A549 (cell line): ENCODE measurements at regions not wholly inside any gene's neighbourhood (a gene's known extent, or its start where the extent isn't known, plus 50 kb on each side); places are given as distances from the start of the nearest gene placed in this dataset.
A peak's percentile ranks its signal among the peaks of the same experiment; 100 is the strongest.

ENCODE experiments used
- ATAC-seq, 2 experiments: fragments of 200-7000 bp in 1 of 2; fragments of >200 bp in 1 of 2; cut with Nextera tagmentation in 1 of 2; cut with Tn5 transposase in 1 of 2; 3 replicates each; pipeline versions ENCODE4 v1.8.0 to v1.9.1; 2018 to 2020; ENCODE audit warnings: mild to moderate bottlenecking in 1 of 2, moderate library complexity in 1 of 2
- CTCF ChIA-PET: fragments of 300-600 bp; sonication (Branson Sonifier 250); formaldehyde crosslinking; extraction: SDS; loops from one replicate; lab custom pipeline; 2021; ENCODE audit warnings: antibody characterized with exemption, inconsistent platforms; lab: Yijun Ruan, JAX
- POLR2A ChIA-PET: fragments of 350-600 bp; formaldehyde crosslinking; extraction: SDS; loops from one replicate; lab custom pipeline; 2021; ENCODE audit warnings: antibody characterized with exemption, inconsistent platforms; lab: Yijun Ruan, JAX
- DNase-seq, 2 experiments: peaks; one replicate each; pipeline versions ENCODE4 v3.0.0 to v3.0.0-alpha.2; 2011 to 2016; ENCODE audit warnings: low read depth in 1 of 2, low spot score in 1 of 2
- FAIRE-seq: peaks from 2 replicates; lab custom pipeline; 2011; peaks lifted over from hg19 to GRCh38; lab: Jason Lieb, UNC
- H3K27ac ChIP-seq, 2 experiments: fragments of >200 bp; sonication (Bioruptor Twin); formaldehyde crosslinking; 3 replicates each; pipeline ENCODE4 v1.5.1; 2016 to 2017
- H3K4me1 ChIP-seq: fragments of >200 bp; sonication (Bioruptor Twin); formaldehyde crosslinking; 3 replicates; pipeline ENCODE4 v1.6.1; 2016
- H3K4me2 ChIP-seq: fragments of >200 bp; sonication (Bioruptor Twin); formaldehyde crosslinking; 3 replicates; pipeline ENCODE4 v1.6.1; 2016
- H3K4me3 ChIP-seq: fragments of >200 bp; sonication (Bioruptor Twin); formaldehyde crosslinking; 3 replicates; pipeline ENCODE4 v1.5.1; 2016
- H3K9me3 ChIP-seq: fragments of >200 bp; sonication (Bioruptor Twin); formaldehyde crosslinking; 3 replicates; pipeline ENCODE4 v1.6.1; 2016
- BCL3 ChIP-seq: fragments of >200 bp; sonication (Bioruptor Twin); formaldehyde crosslinking; IDR thresholded peaks from 3 replicates; pipeline ENCODE4 v1.6.1; 2016
- BHLHE40 ChIP-seq: IDR thresholded peaks from 2 replicates; pipeline ENCODE4 v1.6.1; 2012; ENCODE audit warnings: low read depth, low read length, inconsistent platforms
- CBX2 ChIP-seq: fragments of 200-600 bp; sonication (generic); IDR thresholded peaks from 2 replicates; pipeline ENCODE4 v1.6.1; 2016; ENCODE audit warnings: low read depth, mild to moderate bottlenecking, borderline replicate concordance
- CBX8 ChIP-seq: fragments of 200-600 bp; sonication (generic); IDR thresholded peaks from 2 replicates; pipeline ENCODE4 v1.6.1; 2016
- CEBPB ChIP-seq, 2 experiments: fragments of >200 bp in 1 of 2; sonication (Bioruptor Twin) in 1 of 2; formaldehyde crosslinking in 1 of 2; IDR thresholded peaks; 2 replicates each; pipeline ENCODE4 v1.6.1; 2012 to 2016
- CHD4 ChIP-seq: fragments of 200-600 bp; sonication (generic); IDR thresholded peaks from 2 replicates; pipeline ENCODE4 v1.6.1; 2016; ENCODE audit warnings: antibody characterized with exemption, mild to moderate bottlenecking, borderline replicate concordance
- CTCF ChIP-seq: fragments of >200 bp; sonication (Bioruptor Twin); formaldehyde crosslinking; IDR thresholded peaks from 3 replicates; pipeline ENCODE4 v1.5.1; 2016
- E2F6 ChIP-seq: IDR thresholded peaks from 2 replicates; pipeline ENCODE4 v1.6.1; 2012; ENCODE audit warnings: low read depth, borderline replicate concordance
- EHMT2 ChIP-seq: fragments of 200-600 bp; sonication (generic); IDR thresholded peaks from 2 replicates; pipeline ENCODE4 v1.6.1; 2016; ENCODE audit warnings: antibody characterized with exemption, low read depth, mild to moderate bottlenecking, moderate library complexity
- EP300 ChIP-seq, 2 experiments: fragments of >200 bp; sonication (Bioruptor Twin); formaldehyde crosslinking; IDR thresholded peaks; 2 replicates in 1 of 2; 3 replicates in 1 of 2; pipeline ENCODE4 v1.6.1; 2016 to 2017
- FOSL2 ChIP-seq, 2 experiments: fragments of 450-650 bp in 1 of 2; fragments of >200 bp in 1 of 2; sonication (Bioruptor Twin) in 1 of 2; formaldehyde crosslinking; IDR thresholded peaks; 2 replicates each; pipeline versions ENCODE4 v1.5.0 to v1.6.1; 2016 to 2020; ENCODE audit warnings: mild to moderate bottlenecking in 1 of 2, moderate library complexity in 1 of 2
- FOXS1 ChIP-seq: fragments of 250-450 bp; sonication (Bioruptor Pico); IDR thresholded peaks from 2 replicates; pipeline ENCODE4 v1.5.0; 2020; ENCODE audit warnings: mild to moderate bottlenecking, moderate library complexity
- JUNB ChIP-seq: fragments of >200 bp; sonication (Bioruptor Twin); formaldehyde crosslinking; IDR thresholded peaks from 2 replicates; pipeline ENCODE4 v1.6.1; 2016
- MYC ChIP-seq: IDR thresholded peaks from 2 replicates; pipeline ENCODE4 v1.6.1; 2012; ENCODE audit warnings: mild to moderate bottlenecking, inconsistent platforms, low read length, improper control_type of control experiment, borderline replicate concordance
- PHF8 ChIP-seq: fragments of 200-600 bp; sonication (generic); IDR thresholded peaks from 2 replicates; pipeline ENCODE4 v1.6.1; 2016; ENCODE audit warnings: low read depth, mild to moderate bottlenecking, antibody characterized with exemption, moderate library complexity, borderline replicate concordance
- POLR2A ChIP-seq: IDR thresholded peaks from 2 replicates; pipeline ENCODE4 v1.6.1; 2012; ENCODE audit warnings: mild to moderate bottlenecking, low read length
- POLR2AphosphoS2 ChIP-seq: conservative IDR thresholded peaks from 2 replicates; pipeline ENCODE4 v1.6.1; 2012; ENCODE audit warnings: low read length, improper control_type of control experiment, inconsistent platforms
- RAD21 ChIP-seq, 2 experiments: fragments of >200 bp in 1 of 2; sonication (Bioruptor Twin) in 1 of 2; formaldehyde crosslinking in 1 of 2; IDR thresholded peaks in 1 of 2; conservative IDR thresholded peaks in 1 of 2; 2 replicates in 1 of 2; 3 replicates in 1 of 2; pipeline ENCODE4 v1.6.1; 2012 to 2018; ENCODE audit warnings: inconsistent platforms in 1 of 2
- RARB ChIP-seq: fragments of 250-450 bp; sonication (Bioruptor Pico); IDR thresholded peaks from 2 replicates; pipeline ENCODE4 v1.8.0; 2021; ENCODE audit warnings: mild to moderate bottlenecking, moderate library complexity
- REST ChIP-seq: fragments of 200-600 bp; sonication (generic); IDR thresholded peaks from 2 replicates; pipeline ENCODE4 v1.6.1; 2016; ENCODE audit warnings: antibody characterized with exemption, mild to moderate bottlenecking, moderate library complexity
- SMC3 ChIP-seq: fragments of >200 bp; sonication (Bioruptor Twin); formaldehyde crosslinking; IDR thresholded peaks from 3 replicates; pipeline ENCODE4 v1.6.1; 2018; ENCODE audit warnings: inconsistent platforms
- WGBS: methylation state at CpG from one replicate; pipeline ENCODE4 v1.1.6; 2017; ENCODE audit errors: missing lambda C conversion rate; 5-methylcytosine and 5-hydroxymethylcytosine counted together

- no peak for TF ChIP-seq BHLHE40
- no peak for TF ChIP-seq BCL3
- TF ChIP-seq CTCF, result peak; percentile 49
- no peak for TF ChIP-seq JUNB
- TF ChIP-seq RARB (CRISPR knock-in tag), result no peak
- no peak for TF ChIP-seq REST
- no peak for TF ChIP-seq PHF8
- TF ChIP-seq CBX8, result no peak
- TF ChIP-seq CEBPB (IDR thresholded peaks at IDR 0.05), result no peak
- peak; percentile 59 for TF ChIP-seq SMC3
- TF ChIP-seq EHMT2, result no peak
- TF ChIP-seq RAD21 (conservative IDR thresholded peaks at IDR 0.05 in 1 of 2, IDR thresholded peaks at IDR 0.05 in 1 of 2), result peak; percentile 58 to 65
- TF ChIP-seq CHD4, result no peak
- no peak for TF ChIP-seq POLR2A
- Histone ChIP-seq H3K4me3 (no peak overlapping the region), H3K9me3 (no peaks in the 10 kb centered on the region), H3K4me1 (peaks cover 10% of the 10 kb centered on the region; the same call in 2 of the 3 replicates), H3K4me2 (peak overlapping the region; percentile 33; the same call in 2 of the 3 replicates), H3K27ac (peak overlapping the region; percentile 21 to 47; a peak in 5 of 6 replicates)
- 5% methylated on average over 2 of the region's 2 CpGs for WGBS
- ATAC-seq (peak; percentile 62 to 81; a peak in 4 of 6 replicates), FAIRE-seq (no peak), DNase-seq (peak; percentile 16 to 40)
- CTCF ChIA-PET, result interaction anchor here (0.6 to 1.2 kb wide), 11 partner anchors 10 to 440 kb away, joined by 3 to 9 read pairs (median 4); no protein-coding TSS in a partner anchor
- POLR2A ChIA-PET, result interaction anchor here (1.0 kb wide), 3 partner anchors 56 to 303 kb away, joined by 3 read pairs; partner anchors contain the start of gene COX7A2
These were observed 52.8 kb upstream of the FILIP1 start for GRCh38 chr6:75546381-75546780.

GRCh38 chr6:75550544-75551167 is 51.0 kb upstream of the SENP6 start:
- Histone ChIP-seq H3K4me2 (no peak overlapping the region), H3K27ac (no peak overlapping the region), H3K4me3 (no peak overlapping the region), H3K9me3 (no peaks in the 10 kb centered on the region), H3K4me1 (peaks cover 7% of the 10 kb centered on the region; the same call in 2 of the 3 replicates)
- no peak for DNase-seq
- no peak for FAIRE-seq
- no peak for ATAC-seq
- CTCF ChIA-PET, result no interaction called here
- POLR2A ChIA-PET, result no interaction called here
- TF ChIP-seq CTCF (no peak), CHD4 (no peak), EP300 (IDR thresholded peaks at IDR 0.05) (no peak), SMC3 (no peak), E2F6 (no peak), CBX2 (no peak), FOXS1 (CRISPR knock-in tag) (no peak), POLR2AphosphoS2 (no peak), REST (no peak), FOSL2 (IDR thresholded peaks at IDR 0.05) (no peak), FOSL2 (CRISPR knock-in tag; IDR thresholded peaks at IDR 0.05) (no peak), RARB (CRISPR knock-in tag) (no peak), BHLHE40 (no peak), MYC (no peak)
